ENCODE measurements at regions not wholly inside any gene's neighbourhood (a gene's known extent, or its start where the extent isn't known, plus 50 kb on each side); places are given as distances from the start of the nearest gene placed in this dataset.

DNA sequence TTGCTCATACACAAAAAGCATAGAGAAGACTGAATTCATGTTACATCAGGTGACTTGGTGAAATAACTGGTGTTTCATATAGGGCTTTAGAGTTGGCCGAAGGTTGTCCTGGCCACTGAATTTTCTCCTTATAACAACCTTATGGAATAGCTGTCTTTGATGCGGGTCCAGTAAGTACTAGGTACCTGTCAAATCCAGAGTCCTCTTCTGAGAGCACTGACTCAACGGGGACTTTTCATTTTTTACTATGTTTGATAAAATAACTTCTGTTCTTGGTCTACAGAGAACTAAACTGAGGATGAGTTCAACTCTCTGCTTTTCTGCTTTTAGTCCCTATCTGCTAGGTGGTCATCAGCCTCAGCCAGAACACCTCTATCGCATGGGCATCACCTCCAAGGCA lies 76.1 kb upstream of the JAK1 start:
- no peaks in the 10 kb centered on the region for H3K36me3 ChIP-seq (ENCODE audit: control insufficient read depth, insufficient read depth, low read length)
- no peaks in the 10 kb centered on the region for H3K27me3 ChIP-seq (ENCODE audit: control insufficient read depth, insufficient read depth, low read length, poor library complexity, severe bottlenecking)
- DNase-seq: no peak
- Mint-ChIP-seq H3K27me3 (ENCODE audit: insufficient read depth) (no peaks in the 10 kb centered on the region), H3K4me1 (no peaks in the 10 kb centered on the region), H3K9me3 (no peaks in the 10 kb centered on the region), H3K4me3 (no peak overlapping the region), H3K27ac (no peak overlapping the region), H3K36me3 (ENCODE audit: low read depth) (peaks cover 9% of the 10 kb centered on the region)
- H3K4me3 ChIP-seq (ENCODE audit: low read length): no peak overlapping the region
- TF ChIP-seq, protein P1, sequence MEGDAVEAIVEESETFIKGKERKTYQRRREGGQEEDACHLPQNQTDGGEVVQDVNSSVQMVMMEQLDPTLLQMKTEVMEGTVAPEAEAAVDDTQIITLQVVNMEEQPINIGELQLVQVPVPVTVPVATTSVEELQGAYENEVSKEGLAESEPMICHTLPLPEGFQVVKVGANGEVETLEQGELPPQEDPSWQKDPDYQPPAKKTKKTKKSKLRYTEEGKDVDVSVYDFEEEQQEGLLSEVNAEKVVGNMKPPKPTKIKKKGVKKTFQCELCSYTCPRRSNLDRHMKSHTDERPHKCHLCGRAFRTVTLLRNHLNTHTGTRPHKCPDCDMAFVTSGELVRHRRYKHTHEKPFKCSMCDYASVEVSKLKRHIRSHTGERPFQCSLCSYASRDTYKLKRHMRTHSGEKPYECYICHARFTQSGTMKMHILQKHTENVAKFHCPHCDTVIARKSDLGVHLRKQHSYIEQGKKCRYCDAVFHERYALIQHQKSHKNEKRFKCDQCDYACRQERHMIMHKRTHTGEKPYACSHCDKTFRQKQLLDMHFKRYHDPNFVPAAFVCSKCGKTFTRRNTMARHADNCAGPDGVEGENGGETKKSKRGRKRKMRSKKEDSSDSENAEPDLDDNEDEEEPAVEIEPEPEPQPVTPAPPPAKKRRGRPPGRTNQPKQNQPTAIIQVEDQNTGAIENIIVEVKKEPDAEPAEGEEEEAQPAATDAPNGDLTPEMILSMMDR (conservative IDR thresholded peaks at IDR 0.05): no peak
- no peaks in the 10 kb centered on the region for H3K9me3 ChIP-seq (ENCODE audit: control insufficient read depth, low read length)
- no peaks in the 10 kb centered on the region for H3K4me1 ChIP-seq (ENCODE audit: control insufficient read depth, insufficient read depth, low read length)
- WGBS, 2 experiments (ENCODE audit: insufficient coverage in 1 of 2, insufficient read length in 1 of 2): 96 to 100% methylated on average over 3 to 4 of the region's 4 CpGs
- H3K9ac ChIP-seq (ENCODE audit: extremely low read depth, low read length, poor library complexity, severe bottlenecking): no peak overlapping the region
- no peak overlapping the region for H3K27ac ChIP-seq (ENCODE audit: low read depth, low read length)

DNA sequence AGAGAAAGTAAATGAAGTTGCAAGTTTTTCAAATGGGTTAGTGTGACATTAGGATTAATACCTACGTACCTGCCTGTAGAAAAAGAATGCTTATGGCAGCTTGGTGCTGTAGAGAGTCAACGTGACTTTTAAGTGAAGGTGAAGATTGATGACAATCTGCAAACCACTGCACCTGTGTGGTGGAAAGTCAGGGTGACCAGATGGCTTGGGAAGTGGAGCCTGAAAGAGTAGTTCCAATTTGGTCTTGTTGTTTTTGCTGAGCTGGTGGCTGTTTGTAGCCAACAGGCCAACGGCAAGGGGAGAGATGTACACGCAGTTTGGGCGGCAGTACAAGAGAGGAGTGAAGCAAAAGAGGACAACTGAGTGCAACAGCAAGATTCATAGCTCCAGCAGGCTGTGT lies 78.1 kb upstream of the JAK1 start:
- Histone ChIP-seq H3K4me1 (ENCODE audit: control insufficient read depth, insufficient read depth, low read length) (no peaks in the 10 kb centered on the region), H3K9ac (ENCODE audit: extremely low read depth, low read length, poor library complexity, severe bottlenecking) (no peak overlapping the region), H3K9me3 (ENCODE audit: control insufficient read depth, low read length) (no peaks in the 10 kb centered on the region), H3K27me3 (ENCODE audit: control insufficient read depth, insufficient read depth, low read length, poor library complexity, severe bottlenecking) (no peaks in the 10 kb centered on the region), H3K36me3 (ENCODE audit: control insufficient read depth, insufficient read depth, low read length) (no peaks in the 10 kb centered on the region), H3K4me3 (ENCODE audit: low read length) (no peak overlapping the region), H3K27ac (ENCODE audit: low read depth, low read length) (no peak overlapping the region)
- no peak for DNase-seq
- 90% methylated on average over 5 of the region's 5 CpGs for WGBS, 2 experiments (ENCODE audit: insufficient coverage in 1 of 2, insufficient read length in 1 of 2)
- Mint-ChIP-seq H3K9me3 (no peaks in the 10 kb centered on the region), H3K27me3 (ENCODE audit: insufficient read depth) (no peaks in the 10 kb centered on the region), H3K27ac (no peak overlapping the region), H3K4me1 (no peaks in the 10 kb centered on the region), H3K4me3 (no peak overlapping the region), H3K36me3 (ENCODE audit: low read depth) (peaks cover 9% of the 10 kb centered on the region)
- TF ChIP-seq, protein P1 (conservative IDR thresholded peaks at IDR 0.05): no peak

DNA sequence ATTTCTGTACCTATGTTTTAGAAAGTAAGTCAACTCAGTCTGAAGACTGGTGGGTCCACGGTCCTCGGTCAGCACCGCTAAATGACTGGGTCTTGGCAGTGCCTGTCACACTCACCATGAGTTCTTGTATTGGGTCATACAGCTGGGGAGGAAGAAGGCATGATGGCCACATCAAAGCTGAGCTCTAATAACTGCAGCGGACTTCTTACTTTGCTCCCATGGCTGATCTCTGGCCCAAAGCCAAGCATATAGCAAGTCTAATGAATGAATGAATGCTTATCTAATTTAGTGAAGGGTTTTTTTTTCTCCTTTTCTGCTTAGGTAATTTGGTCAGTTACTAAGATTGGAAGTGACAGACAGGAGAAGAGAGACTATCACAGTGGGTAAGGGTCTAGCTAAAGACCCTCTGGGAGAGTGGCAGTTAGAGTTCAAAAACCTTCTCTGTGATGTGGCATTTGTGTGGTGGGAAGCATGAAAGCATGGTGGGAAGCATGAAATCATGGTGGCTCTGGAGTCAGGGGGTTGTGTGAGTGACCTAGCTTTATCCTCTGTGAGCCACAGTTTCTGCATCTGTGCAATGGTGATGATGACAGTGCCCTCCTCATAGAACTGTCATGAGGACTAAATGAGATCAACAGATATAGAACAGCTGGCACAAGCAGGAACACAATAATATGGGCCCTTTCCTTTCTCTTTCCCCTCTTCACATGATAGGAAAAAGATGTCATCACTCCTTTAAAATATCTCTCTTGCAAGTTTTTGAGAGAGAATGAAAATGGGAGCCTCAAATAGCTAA lies 78.9 kb upstream of the JAK1 start:
- Mint-ChIP-seq H3K4me3 (no peak overlapping the region), H3K4me1 (peaks cover 2% of the 10 kb centered on the region), H3K27ac (no peak overlapping the region), H3K36me3 (ENCODE audit: low read depth) (peaks cover 9% of the 10 kb centered on the region), H3K27me3 (ENCODE audit: insufficient read depth) (no peaks in the 10 kb centered on the region), H3K9me3 (no peaks in the 10 kb centered on the region)
- no peak for DNase-seq
- Histone ChIP-seq H3K27ac (ENCODE audit: low read depth, low read length) (no peak overlapping the region), H3K4me1 (ENCODE audit: control insufficient read depth, insufficient read depth, low read length) (no peaks in the 10 kb centered on the region), H3K9ac (ENCODE audit: extremely low read depth, low read length, poor library complexity, severe bottlenecking) (no peak overlapping the region), H3K9me3 (ENCODE audit: control insufficient read depth, low read length) (no peaks in the 10 kb centered on the region), H3K36me3 (ENCODE audit: control insufficient read depth, insufficient read depth, low read length) (no peaks in the 10 kb centered on the region), H3K27me3 (ENCODE audit: control insufficient read depth, insufficient read depth, low read length, poor library complexity, severe bottlenecking) (no peaks in the 10 kb centered on the region), H3K4me3 (ENCODE audit: low read length) (no peak overlapping the region)
- WGBS, 2 experiments (ENCODE audit: insufficient coverage in 1 of 2, insufficient read length in 1 of 2): 96% methylated on average over 4 of the region's 4 CpGs; no CpG with 5 or more reads in 1 of the 2 experiments
- TF ChIP-seq, protein P1 (conservative IDR thresholded peaks at IDR 0.05): no peak
